HL-60 (cell line): ENCODE measurements at regions not wholly inside any gene's neighbourhood (a gene's known extent, or its start where the extent isn't known, plus 50 kb on each side); places are given as distances from the start of the nearest gene placed in this dataset.

Experiments
- DNase-seq, 2 experiments: peaks; one replicate each; pipeline ENCODE4 v3.0.0-alpha.2; 2010 to 2020; ENCODE audit warnings: low read depth in 1 of 2, low spot score in 1 of 2
- H3K27ac ChIP-seq: fragments of 250-450 bp; sonication (Bioruptor Pico); replicated peaks from 2 replicates; pipeline ENCODE4 v1.5.1; 2020; ENCODE audit warnings: mild to moderate bottlenecking, moderate library complexity
- H3K27me3 ChIP-seq: fragments of 250-450 bp; sonication (Bioruptor Pico); 2 replicates; pipeline ENCODE4 v1.5.1; 2021; ENCODE audit warnings: mild to moderate bottlenecking, moderate library complexity; ENCODE audit not compliant: insufficient read depth, poor library complexity, severe bottlenecking
- H3K4me3 ChIP-seq: replicated peaks from 2 replicates; pipeline ENCODE4 v1.5.1; 2011; ENCODE audit warnings: mild to moderate bottlenecking, control low read depth, low read length; ENCODE audit not compliant: insufficient read depth
- CTCF ChIP-seq: IDR thresholded peaks from one replicate; pipeline ENCODE4 v1.5.1; 2011; ENCODE audit warnings: low read length, control low read depth, inconsistent platforms; ENCODE audit not compliant: insufficient read depth
- GABPA ChIP-seq: IDR thresholded peaks from 2 replicates; pipeline ENCODE4 v1.6.1; 2012; ENCODE audit warnings: low read depth
- POLR2AphosphoS5 ChIP-seq: IDR thresholded peaks from 2 replicates; pipeline ENCODE4 v1.6.1; 2012; ENCODE audit warnings: low read depth
- REST ChIP-seq: IDR thresholded peaks from 2 replicates; pipeline ENCODE4 v1.6.1; 2012; ENCODE audit warnings: low read depth; ENCODE audit not compliant: insufficient replicate concordance
- SPI1 ChIP-seq: IDR thresholded peaks from 2 replicates; pipeline ENCODE4 v1.6.1; 2012; ENCODE audit warnings: low read depth, mild to moderate bottlenecking, borderline replicate concordance

GRCh38 chr5:38751103-38751502, 94.7 kb upstream of the OSMR start:
- H3K4me3 ChIP-seq, result no peak overlapping the region
- H3K27ac ChIP-seq, result no peak overlapping the region
- no peaks in the 10 kb centered on the region for H3K27me3 ChIP-seq
- TF ChIP-seq SPI1 (no peak), POLR2AphosphoS5 (no peak), GABPA (no peak), CTCF (no peak), REST (no peak)
- DNase-seq, result no peak

GRCh38 chr5:38752012-38752536, 93.7 kb upstream of the OSMR start:
- Histone ChIP-seq H3K27me3 (no peaks in the 10 kb centered on the region), H3K27ac (no peak overlapping the region), H3K4me3 (no peak overlapping the region)
- DNase-seq, result no peak
- TF ChIP-seq POLR2AphosphoS5 (no peak), GABPA (no peak), REST (no peak), CTCF (no peak), SPI1 (no peak)

- no peak for TF ChIP-seq CTCF
- no peak for TF ChIP-seq POLR2AphosphoS5
- TF ChIP-seq GABPA, result no peak
- TF ChIP-seq REST, result no peak
- TF ChIP-seq SPI1, result no peak
- Histone ChIP-seq H3K4me3 (no peak overlapping the region), H3K27ac (no peak overlapping the region), H3K27me3 (no peaks in the 10 kb centered on the region)
- DNase-seq, result no peak
These were observed 93.2 kb upstream of the OSMR start for GRCh38 chr5:38752622-38753021.
